ENCODE measurements at regions not wholly inside any gene's neighbourhood (a gene's known extent, or its start where the extent isn't known, plus 50 kb on each side); places are given as distances from the start of the nearest gene placed in this dataset.

- ChIA-PET POLR2A (ENCODE audit: low non-redundant PET) (no interaction called here), CTCF (no interaction called here)
- no peak for TF ChIP-seq CTCF (conservative IDR thresholded peaks at IDR 0.05; ENCODE audit: low read depth)
- DNase-seq (ENCODE audit: low spot score): no peak
- H3K27ac ChIP-seq: no peak overlapping the region
Observed at GRCh38 chr2:147558620-147559019, 286.2 kb upstream of the ACVR2A start.

GRCh38 chr2:147554521-147555107 is 290.2 kb upstream of the ACVR2A start:
- ChIA-PET POLR2A (ENCODE audit: low non-redundant PET) (no interaction called here), CTCF (no interaction called here)
- no peak for DNase-seq (ENCODE audit: low spot score)
- no peak overlapping the region for H3K27ac ChIP-seq
- TF ChIP-seq CTCF (conservative IDR thresholded peaks at IDR 0.05; ENCODE audit: low read depth): no peak

GRCh38 chr2:147553775-147554271 is 291.0 kb upstream of the ACVR2A start:
- no peak for TF ChIP-seq CTCF (conservative IDR thresholded peaks at IDR 0.05; ENCODE audit: low read depth)
- CTCF ChIA-PET: no interaction called here
- H3K27ac ChIP-seq: no peak overlapping the region
- no peak for DNase-seq (ENCODE audit: low spot score)
- POLR2A ChIA-PET (ENCODE audit: low non-redundant PET): no interaction called here

- ChIA-PET POLR2A (ENCODE audit: low non-redundant PET) (no interaction called here), CTCF (interaction anchor here (0.6 kb wide), 1 partner anchor 641 kb away, joined by 3 read pairs; no protein-coding TSS in a partner anchor)
- TF ChIP-seq CTCF (conservative IDR thresholded peaks at IDR 0.05; ENCODE audit: low read depth): no peak
- no peak overlapping the region for H3K27ac ChIP-seq
- no peak for DNase-seq (ENCODE audit: low spot score)
Observed at GRCh38 chr2:147550995-147551731, 293.7 kb upstream of the ACVR2A start.

GRCh38 chr2:147549054-147549453 is 295.8 kb upstream of the ACVR2A start:
- ChIA-PET CTCF (no interaction called here), POLR2A (ENCODE audit: low non-redundant PET) (no interaction called here)
- no peak for DNase-seq (ENCODE audit: low spot score)
- H3K27ac ChIP-seq: no peak overlapping the region
- TF ChIP-seq CTCF (conservative IDR thresholded peaks at IDR 0.05; ENCODE audit: low read depth): no peak

- TF ChIP-seq CTCF (conservative IDR thresholded peaks at IDR 0.05; ENCODE audit: low read depth): no peak
- CTCF ChIA-PET: no interaction called here
- no peak for DNase-seq (ENCODE audit: low spot score)
- POLR2A ChIA-PET (ENCODE audit: low non-redundant PET): no interaction called here
- H3K27ac ChIP-seq: no peak overlapping the region
Observed at GRCh38 chr2:147548451-147548850, 296.4 kb upstream of the ACVR2A start.
